ENCODE measurements at regions not wholly inside any gene's neighbourhood (a gene's known extent, or its start where the extent isn't known, plus 50 kb on each side); places are given as distances from the start of the nearest gene placed in this dataset.

DNA sequence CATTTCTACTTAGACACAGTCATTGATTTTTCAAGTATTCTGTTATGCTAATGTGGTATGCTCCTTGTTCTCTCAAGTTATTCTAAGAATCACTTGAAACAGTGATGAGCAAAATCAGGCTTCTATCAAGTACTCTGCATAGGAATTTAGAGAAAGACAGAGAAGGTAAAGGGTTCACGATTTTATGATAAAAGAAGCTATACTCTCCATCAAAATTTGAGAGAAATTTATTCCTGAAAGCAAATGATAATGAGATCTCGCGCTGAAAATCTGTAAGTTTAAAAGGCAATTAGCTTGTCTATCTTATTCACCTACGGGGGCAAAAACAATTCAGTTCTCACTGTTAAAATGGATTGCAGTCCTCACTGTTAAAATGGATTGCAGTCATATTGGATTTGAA lies 1404.3 kb upstream of the FLRT2 start:
- no peak for TF ChIP-seq POLR2A (IDR thresholded peaks at IDR 0.05)
- TF ChIP-seq, protein P1, sequence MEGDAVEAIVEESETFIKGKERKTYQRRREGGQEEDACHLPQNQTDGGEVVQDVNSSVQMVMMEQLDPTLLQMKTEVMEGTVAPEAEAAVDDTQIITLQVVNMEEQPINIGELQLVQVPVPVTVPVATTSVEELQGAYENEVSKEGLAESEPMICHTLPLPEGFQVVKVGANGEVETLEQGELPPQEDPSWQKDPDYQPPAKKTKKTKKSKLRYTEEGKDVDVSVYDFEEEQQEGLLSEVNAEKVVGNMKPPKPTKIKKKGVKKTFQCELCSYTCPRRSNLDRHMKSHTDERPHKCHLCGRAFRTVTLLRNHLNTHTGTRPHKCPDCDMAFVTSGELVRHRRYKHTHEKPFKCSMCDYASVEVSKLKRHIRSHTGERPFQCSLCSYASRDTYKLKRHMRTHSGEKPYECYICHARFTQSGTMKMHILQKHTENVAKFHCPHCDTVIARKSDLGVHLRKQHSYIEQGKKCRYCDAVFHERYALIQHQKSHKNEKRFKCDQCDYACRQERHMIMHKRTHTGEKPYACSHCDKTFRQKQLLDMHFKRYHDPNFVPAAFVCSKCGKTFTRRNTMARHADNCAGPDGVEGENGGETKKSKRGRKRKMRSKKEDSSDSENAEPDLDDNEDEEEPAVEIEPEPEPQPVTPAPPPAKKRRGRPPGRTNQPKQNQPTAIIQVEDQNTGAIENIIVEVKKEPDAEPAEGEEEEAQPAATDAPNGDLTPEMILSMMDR (IDR thresholded peaks at IDR 0.05) = no peak
